Esophagus squamous epithelium (tissue), 4 donors: ENCODE measurements at regions not wholly inside any gene's neighbourhood (a gene's known extent, or its start where the extent isn't known, plus 50 kb on each side); places are given as distances from the start of the nearest gene placed in this dataset.
"Not testable (repeated sequence)": the region's sequence is repeated elsewhere in the genome, so short reads cannot be mapped to it uniquely, and the experiment has no call there.

Experiments used
- CTCF ChIP-seq, 6 experiments: fragments of 450-650 bp in 4 of 6; fragments of 200-600 bp in 2 of 6; sonication (generic) in 2 of 6; IDR thresholded peaks; one replicate each; pipeline ENCODE4 v1.5.1; 2016 to 2019; ENCODE audit warnings: antibody characterized with exemption in 6 of 6, mild to moderate bottlenecking in 4 of 6, moderate library complexity in 4 of 6
- POLR2A ChIP-seq, 4 donors: fragments of 450-650 bp; IDR thresholded peaks; one replicate each; pipeline ENCODE4 v1.6.1; 2017; ENCODE audit warnings: antibody characterized with exemption in 4 of 4, mild to moderate bottlenecking in 4 of 4, moderate library complexity in 3 of 4

- not testable (repeated sequence) for TF ChIP-seq POLR2A, CTCF (IDR thresholded peaks at IDR 0.05)
Measured at GRCh38 chr10:120047373-120047772, 154.8 kb downstream of the SEC23IP start.
